ENCODE measurements at regions not wholly inside any gene's neighbourhood (a gene's known extent, or its start where the extent isn't known, plus 50 kb on each side); places are given as distances from the start of the nearest gene placed in this dataset.

DNA sequence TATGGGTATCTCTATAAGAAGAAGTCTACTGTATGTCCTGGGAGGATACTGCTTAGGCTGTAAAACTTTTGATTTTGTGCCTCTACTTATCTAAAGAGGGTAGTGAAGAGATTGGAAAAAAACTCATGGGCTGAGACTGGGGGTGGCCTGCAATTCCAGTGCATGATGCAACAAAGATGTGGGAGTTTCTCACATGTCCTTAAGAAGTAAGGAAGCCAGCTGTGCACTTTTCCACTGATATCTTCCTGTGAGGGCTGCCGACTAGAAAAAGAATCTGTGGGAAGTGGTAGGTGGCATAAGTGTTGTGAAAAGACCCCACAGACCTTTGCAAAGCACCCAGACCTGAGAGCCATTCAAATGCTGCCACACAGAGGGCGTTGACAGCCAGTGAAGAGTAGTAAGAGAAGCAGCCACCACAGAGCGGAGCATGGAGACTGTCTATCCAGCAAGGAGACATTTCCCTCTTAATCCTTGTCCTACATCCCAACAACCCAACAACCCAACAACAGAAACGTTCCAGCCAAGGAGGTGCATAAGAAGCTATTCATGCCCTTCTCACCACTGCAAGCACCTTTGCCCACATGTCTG, 65.1 kb downstream of the PFDN4 start:
- DNase-seq: no peak
- peaks cover 10% of the 10 kb centered on the region for H3K27me3 Mint-ChIP-seq (ENCODE audit: insufficient read depth)
- H3K9me3 Mint-ChIP-seq: no peaks in the 10 kb centered on the region
- no peak overlapping the region for H3K27ac Mint-ChIP-seq
- H3K36me3 Mint-ChIP-seq (ENCODE audit: low read depth): no peaks in the 10 kb centered on the region
- H3K4me1 Mint-ChIP-seq (ENCODE audit: low read depth): no peaks in the 10 kb centered on the region
- TF ChIP-seq, protein P1, sequence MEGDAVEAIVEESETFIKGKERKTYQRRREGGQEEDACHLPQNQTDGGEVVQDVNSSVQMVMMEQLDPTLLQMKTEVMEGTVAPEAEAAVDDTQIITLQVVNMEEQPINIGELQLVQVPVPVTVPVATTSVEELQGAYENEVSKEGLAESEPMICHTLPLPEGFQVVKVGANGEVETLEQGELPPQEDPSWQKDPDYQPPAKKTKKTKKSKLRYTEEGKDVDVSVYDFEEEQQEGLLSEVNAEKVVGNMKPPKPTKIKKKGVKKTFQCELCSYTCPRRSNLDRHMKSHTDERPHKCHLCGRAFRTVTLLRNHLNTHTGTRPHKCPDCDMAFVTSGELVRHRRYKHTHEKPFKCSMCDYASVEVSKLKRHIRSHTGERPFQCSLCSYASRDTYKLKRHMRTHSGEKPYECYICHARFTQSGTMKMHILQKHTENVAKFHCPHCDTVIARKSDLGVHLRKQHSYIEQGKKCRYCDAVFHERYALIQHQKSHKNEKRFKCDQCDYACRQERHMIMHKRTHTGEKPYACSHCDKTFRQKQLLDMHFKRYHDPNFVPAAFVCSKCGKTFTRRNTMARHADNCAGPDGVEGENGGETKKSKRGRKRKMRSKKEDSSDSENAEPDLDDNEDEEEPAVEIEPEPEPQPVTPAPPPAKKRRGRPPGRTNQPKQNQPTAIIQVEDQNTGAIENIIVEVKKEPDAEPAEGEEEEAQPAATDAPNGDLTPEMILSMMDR (IDR thresholded peaks at IDR 0.05): no peak
- no peak overlapping the region for H3K4me3 Mint-ChIP-seq

DNA sequence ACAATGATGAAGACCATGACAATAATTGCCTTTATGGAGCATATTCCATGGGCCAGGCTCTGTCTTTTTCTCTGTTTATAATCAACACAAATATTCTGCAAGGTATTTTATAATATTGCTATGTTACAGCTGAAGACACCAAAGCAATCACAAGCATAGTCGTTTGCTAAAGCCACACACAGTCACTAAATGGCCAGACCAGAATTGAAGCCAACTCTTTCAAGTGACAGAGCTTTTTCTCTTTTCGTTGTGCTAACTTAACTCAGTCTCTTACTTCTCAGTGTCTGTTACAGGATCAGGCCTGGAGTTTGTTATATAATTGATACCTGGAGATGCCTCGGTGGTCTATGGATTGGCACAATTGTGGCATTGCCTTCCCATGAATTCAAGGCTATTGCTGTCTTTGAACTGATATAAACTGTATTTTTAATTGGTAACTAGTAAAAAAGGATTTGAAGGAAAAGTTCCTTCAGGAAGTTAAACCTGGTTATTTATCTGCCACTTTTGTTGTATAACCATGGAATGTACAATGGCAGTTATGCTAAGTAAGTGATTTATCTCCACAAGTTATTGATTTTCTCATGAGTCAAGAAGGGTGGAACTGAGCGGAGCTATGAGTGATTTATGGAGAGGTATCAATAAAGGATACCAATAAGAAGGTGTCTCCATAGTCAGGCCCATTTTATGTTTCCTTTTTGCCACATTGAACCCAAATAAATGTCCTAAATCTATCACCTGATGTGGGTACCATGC, 67.6 kb downstream of the PFDN4 start:
- Mint-ChIP-seq H3K27ac (no peak overlapping the region), H3K4me1 (ENCODE audit: low read depth) (no peaks in the 10 kb centered on the region), H3K27me3 (ENCODE audit: insufficient read depth) (peaks cover 8% of the 10 kb centered on the region; the same call in 1 of the 2 replicates), H3K4me3 (no peak overlapping the region), H3K9me3 (no peaks in the 10 kb centered on the region), H3K36me3 (ENCODE audit: low read depth) (no peaks in the 10 kb centered on the region)
- no peak for DNase-seq
- TF ChIP-seq, protein P1 (IDR thresholded peaks at IDR 0.05): no peak

DNA sequence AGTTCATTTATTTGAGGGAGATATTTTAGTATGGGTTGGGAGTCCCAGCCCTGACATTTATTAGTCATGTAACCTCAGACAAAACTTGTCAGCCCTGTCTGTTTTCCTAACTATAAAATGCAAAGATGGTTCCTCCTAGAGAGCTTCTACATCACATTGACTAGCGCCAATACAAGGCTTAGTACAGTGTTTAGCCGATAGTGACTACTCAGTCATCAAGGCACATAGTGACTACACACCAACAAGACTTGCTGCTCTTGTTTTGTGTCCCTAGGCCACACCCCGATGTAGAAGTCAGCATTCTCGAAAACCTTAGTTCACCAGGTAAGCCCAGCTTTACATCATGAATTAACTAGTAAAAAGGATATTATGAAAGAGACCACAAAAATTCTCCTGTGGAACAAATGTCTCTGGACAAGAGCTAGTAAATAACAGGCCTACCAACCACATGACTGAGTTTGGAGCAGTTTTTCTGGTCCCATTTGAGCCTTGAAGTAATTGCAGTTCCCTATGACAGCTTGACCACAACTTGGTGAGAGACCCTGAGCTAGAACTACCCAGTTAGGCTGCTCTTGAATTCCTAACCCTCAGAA, 68.8 kb downstream of the PFDN4 start:
- H3K27ac Mint-ChIP-seq: no peak overlapping the region
- H3K4me1 Mint-ChIP-seq (ENCODE audit: low read depth): no peaks in the 10 kb centered on the region
- no peaks in the 10 kb centered on the region for H3K36me3 Mint-ChIP-seq (ENCODE audit: low read depth)
- no peaks in the 10 kb centered on the region for H3K9me3 Mint-ChIP-seq
- peaks cover 8% of the 10 kb centered on the region; the same call in 1 of the 2 replicates for H3K27me3 Mint-ChIP-seq (ENCODE audit: insufficient read depth)
- no peak overlapping the region for H3K4me3 Mint-ChIP-seq
- TF ChIP-seq, protein P1 (IDR thresholded peaks at IDR 0.05): no peak
- no peak for DNase-seq

DNA sequence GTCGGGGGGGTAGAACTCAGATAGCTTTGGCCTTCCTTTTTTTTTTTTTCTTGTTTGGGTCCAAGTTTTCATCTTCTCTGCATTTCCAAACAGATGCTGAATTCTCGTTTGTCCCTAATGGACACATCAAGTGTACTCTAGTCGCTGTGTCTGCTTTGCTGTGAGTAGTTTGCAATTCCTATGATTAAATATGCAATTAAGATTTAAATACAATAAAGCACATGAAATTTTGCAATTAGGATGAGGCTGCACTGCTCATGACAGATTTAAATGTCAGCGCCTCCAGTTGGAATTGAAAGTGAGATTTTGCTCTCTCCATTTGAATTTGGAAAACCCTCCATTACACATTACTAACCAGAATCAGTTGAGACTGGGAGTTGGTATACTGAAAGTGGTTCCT, 70.4 kb downstream of the PFDN4 start:
- no peaks in the 10 kb centered on the region for H3K4me1 Mint-ChIP-seq (ENCODE audit: low read depth)
- H3K36me3 Mint-ChIP-seq (ENCODE audit: low read depth): no peaks in the 10 kb centered on the region
- peaks cover 7% of the 10 kb centered on the region for H3K27me3 Mint-ChIP-seq (ENCODE audit: insufficient read depth)
- H3K9me3 Mint-ChIP-seq: no peaks in the 10 kb centered on the region
- TF ChIP-seq, protein P1 (IDR thresholded peaks at IDR 0.05): no peak
- DNase-seq: no peak
- no peak overlapping the region for H3K4me3 Mint-ChIP-seq
- no peak overlapping the region for H3K27ac Mint-ChIP-seq

DNA sequence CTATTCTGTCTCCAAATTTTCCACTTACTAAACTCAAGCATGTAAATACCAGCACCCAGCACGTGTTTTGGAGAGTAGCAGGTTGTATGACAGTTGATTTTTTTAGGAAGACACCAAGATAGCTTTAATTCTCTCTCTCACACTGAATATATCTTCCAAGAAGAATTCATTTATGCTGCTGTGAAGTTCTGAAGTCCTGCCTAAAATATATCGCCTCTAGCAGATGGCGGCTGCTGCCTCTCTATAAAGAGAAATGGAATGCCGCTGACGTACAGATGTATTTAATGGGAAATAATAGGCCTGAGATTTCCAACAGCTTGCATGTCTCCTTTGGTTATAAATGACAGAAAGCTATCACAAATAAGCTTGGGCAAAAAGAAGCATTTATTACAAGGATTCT, 74.7 kb downstream of the PFDN4 start:
- Mint-ChIP-seq H3K9me3 (no peaks in the 10 kb centered on the region), H3K4me3 (no peak overlapping the region), H3K27me3 (ENCODE audit: insufficient read depth) (peaks cover 3% of the 10 kb centered on the region), H3K27ac (no peak overlapping the region), H3K36me3 (ENCODE audit: low read depth) (no peaks in the 10 kb centered on the region), H3K4me1 (ENCODE audit: low read depth) (peaks cover 10% of the 10 kb centered on the region; the same call in 1 of the 2 replicates)
- DNase-seq: no peak
- TF ChIP-seq, protein P1 (IDR thresholded peaks at IDR 0.05): no peak
